ENCODE measurements at regions not wholly inside any gene's neighbourhood (a gene's known extent, or its start where the extent isn't known, plus 50 kb on each side); places are given as distances from the start of the nearest gene placed in this dataset.
"Not testable (repeated sequence)": the region's sequence is repeated elsewhere in the genome, so short reads cannot be mapped to it uniquely, and the experiment has no call there.

GRCh38 chr12:92393504-92393903, 247.9 kb upstream of the BTG1 start:
- Histone ChIP-seq H3K27ac (ENCODE audit: low read depth, low read length) (no peak overlapping the region), H3K4me1 (ENCODE audit: insufficient read depth, low read length) (peaks cover 5% of the 10 kb centered on the region), H4K20me1 (ENCODE audit: insufficient read depth, low read length) (no peaks in the 10 kb centered on the region), H3K79me2 (ENCODE audit: insufficient read depth, low read length) (no peaks in the 10 kb centered on the region), H2AFZ (ENCODE audit: low read length) (no peak overlapping the region), H3K4me3 (ENCODE audit: insufficient read depth, low read length) (no peak overlapping the region), H3K27me3 (ENCODE audit: insufficient read depth, low read length) (no peaks in the 10 kb centered on the region), H3K4me2 (ENCODE audit: insufficient read depth, low read length) (no peak overlapping the region), H3K9me3 (ENCODE audit: low read depth, low read length) (peaks cover 4% of the 10 kb centered on the region), H3K36me3 (ENCODE audit: insufficient read depth, low read length) (no peaks in the 10 kb centered on the region)
- DNase-seq (ENCODE audit: insufficient read length, low spot score, missing footprints), result no peak
- TF ChIP-seq CTCF (IDR thresholded peaks at IDR 0.05; ENCODE audit: extremely low read depth, low read depth, low read length), result no peak

GRCh38 chr12:92391726-92392125, 246.1 kb upstream of the BTG1 start:
- H3K4me1 ChIP-seq (ENCODE audit: insufficient read depth, low read length); DNase-seq (ENCODE audit: insufficient read length, low spot score, missing footprints); H4K20me1 ChIP-seq (ENCODE audit: insufficient read depth, low read length); H3K27me3 ChIP-seq (ENCODE audit: insufficient read depth, low read length); H3K4me2 ChIP-seq (ENCODE audit: insufficient read depth, low read length); H3K4me3 ChIP-seq (ENCODE audit: insufficient read depth, low read length); H3K36me3 ChIP-seq (ENCODE audit: insufficient read depth, low read length); H3K27ac ChIP-seq (ENCODE audit: low read depth, low read length); H2AFZ ChIP-seq (ENCODE audit: low read length); H3K79me2 ChIP-seq (ENCODE audit: insufficient read depth, low read length); H3K9me3 ChIP-seq (ENCODE audit: low read depth, low read length): not testable (repeated sequence)

GRCh38 chr12:92389466-92389865, 243.8 kb upstream of the BTG1 start:
- H3K9me3 ChIP-seq (ENCODE audit: low read depth, low read length), result peaks cover 4% of the 10 kb centered on the region
- no peak for TF ChIP-seq CTCF (IDR thresholded peaks at IDR 0.05; ENCODE audit: extremely low read depth, low read depth, low read length)
- no peak overlapping the region for H3K4me3 ChIP-seq (ENCODE audit: insufficient read depth, low read length)
- H4K20me1 ChIP-seq (ENCODE audit: insufficient read depth, low read length), result no peaks in the 10 kb centered on the region
- no peaks in the 10 kb centered on the region for H3K79me2 ChIP-seq (ENCODE audit: insufficient read depth, low read length)
- no peak overlapping the region for H3K27ac ChIP-seq (ENCODE audit: low read depth, low read length)
- H3K36me3 ChIP-seq (ENCODE audit: insufficient read depth, low read length), result no peaks in the 10 kb centered on the region
- DNase-seq (ENCODE audit: insufficient read length, low spot score, missing footprints), result no peak
- no peaks in the 10 kb centered on the region for H3K27me3 ChIP-seq (ENCODE audit: insufficient read depth, low read length)
- no peaks in the 10 kb centered on the region for H3K4me1 ChIP-seq (ENCODE audit: insufficient read depth, low read length)
- no peak overlapping the region for H3K4me2 ChIP-seq (ENCODE audit: insufficient read depth, low read length)
- H2AFZ ChIP-seq (ENCODE audit: low read length), result no peak overlapping the region

GRCh38 chr12:92385296-92385695, 239.7 kb upstream of the BTG1 start:
- H3K4me2 ChIP-seq (ENCODE audit: insufficient read depth, low read length), result no peak overlapping the region
- H4K20me1 ChIP-seq (ENCODE audit: insufficient read depth, low read length), result no peaks in the 10 kb centered on the region
- no peaks in the 10 kb centered on the region for H3K36me3 ChIP-seq (ENCODE audit: insufficient read depth, low read length)
- H3K4me1 ChIP-seq (ENCODE audit: insufficient read depth, low read length), result no peaks in the 10 kb centered on the region
- no peaks in the 10 kb centered on the region for H3K79me2 ChIP-seq (ENCODE audit: insufficient read depth, low read length)
- H3K4me3 ChIP-seq (ENCODE audit: insufficient read depth, low read length), result no peak overlapping the region
- H3K27ac ChIP-seq (ENCODE audit: low read depth, low read length), result no peak overlapping the region
- DNase-seq (ENCODE audit: insufficient read length, low spot score, missing footprints), result no peak
- no peaks in the 10 kb centered on the region for H3K27me3 ChIP-seq (ENCODE audit: insufficient read depth, low read length)
- no peaks in the 10 kb centered on the region for H3K9me3 ChIP-seq (ENCODE audit: low read depth, low read length)
- H2AFZ ChIP-seq (ENCODE audit: low read length), result no peak overlapping the region
- no peak for TF ChIP-seq CTCF (IDR thresholded peaks at IDR 0.05; ENCODE audit: extremely low read depth, low read depth, low read length)

- H3K4me2 ChIP-seq (ENCODE audit: insufficient read depth, low read length), result no peak overlapping the region
- TF ChIP-seq CTCF (IDR thresholded peaks at IDR 0.05; ENCODE audit: extremely low read depth, low read depth, low read length), result no peak
- H4K20me1 ChIP-seq (ENCODE audit: insufficient read depth, low read length), result no peaks in the 10 kb centered on the region
- H3K4me3 ChIP-seq (ENCODE audit: insufficient read depth, low read length), result no peak overlapping the region
- H3K27ac ChIP-seq (ENCODE audit: low read depth, low read length), result no peak overlapping the region
- no peak overlapping the region for H2AFZ ChIP-seq (ENCODE audit: low read length)
- no peaks in the 10 kb centered on the region for H3K36me3 ChIP-seq (ENCODE audit: insufficient read depth, low read length)
- no peaks in the 10 kb centered on the region for H3K27me3 ChIP-seq (ENCODE audit: insufficient read depth, low read length)
- no peaks in the 10 kb centered on the region for H3K9me3 ChIP-seq (ENCODE audit: low read depth, low read length)
- no peak for DNase-seq (ENCODE audit: insufficient read length, low spot score, missing footprints)
- H3K4me1 ChIP-seq (ENCODE audit: insufficient read depth, low read length), result no peaks in the 10 kb centered on the region
- no peaks in the 10 kb centered on the region for H3K79me2 ChIP-seq (ENCODE audit: insufficient read depth, low read length)
Observed at GRCh38 chr12:92384571-92384970, 238.9 kb upstream of the BTG1 start.

Measured in osteoblast (primary cell).